ENCODE measurements at regions not wholly inside any gene's neighbourhood (a gene's known extent, or its start where the extent isn't known, plus 50 kb on each side); places are given as distances from the start of the nearest gene placed in this dataset.

GRCh38 chr5:163910226-163910625, 404.8 kb downstream of the MAT2B start:
- in situ Hi-C loops (cut with HindIII; ENCODE audit: extremely low pct_ligation_motif_present, low pct_unique_long_range_greater_than_20kb), result no loop called here
- Histone ChIP-seq H3K27me3 (ENCODE audit: control insufficient read depth in 1 of 2, insufficient read depth in 2 of 2, low read length in 2 of 2) (no peaks in the 10 kb centered on the region), H3K9me3 (ENCODE audit: low read length) (no peaks in the 10 kb centered on the region), H3K36me3 (replicated peaks in 1 of 2; ENCODE audit: control insufficient read depth in 1 of 2, insufficient read depth in 2 of 2, low read length in 2 of 2) (no peaks in the 10 kb centered on the region), H3K4me3 (replicated peaks in 1 of 3; ENCODE audit: insufficient read depth in 1 of 3, low read depth in 2 of 3, low read length in 3 of 3) (no peak overlapping the region), H3K79me2 (ENCODE audit: insufficient read depth, low read length) (no peaks in the 10 kb centered on the region), H4K20me1 (ENCODE audit: insufficient read depth, low read length) (no peaks in the 10 kb centered on the region), H3K27ac (ENCODE audit: extremely low read length, insufficient read depth, low read length) (no peak overlapping the region), H2AFZ (ENCODE audit: low read length) (no peak overlapping the region), H3K4me1 (ENCODE audit: insufficient read depth, low read length) (peaks cover 5% of the 10 kb centered on the region), H3K4me2 (ENCODE audit: low read depth, low read length) (no peak overlapping the region), H3K9ac (ENCODE audit: insufficient read depth, low read depth, low read length) (no peak overlapping the region)
- 9% methylated on average over 1 of the region's 1 CpG for WGBS (ENCODE audit: low lambda C conversion rate)
- POLR2A ChIA-PET, result no interaction called here
- FAIRE-seq, result no peak
- no peak for TF ChIP-seq LCORL (IDR thresholded peaks at IDR 0.05)
- no peak for TF ChIP-seq LCORL (CRISPR knock-in tag; IDR thresholded peaks at IDR 0.05)
- TF ChIP-seq IRX3 (CRISPR knock-in tag; IDR thresholded peaks at IDR 0.05; ENCODE audit: borderline replicate concordance, low read depth), result no peak
- no peak for TF ChIP-seq HBP1 (CRISPR knock-in tag; IDR thresholded peaks at IDR 0.05; ENCODE audit: low read depth)
- TF ChIP-seq ZNF121 (CRISPR knock-in tag; IDR thresholded peaks at IDR 0.05), result no peak
- no peak for TF ChIP-seq PAXIP1 (CRISPR knock-in tag; conservative IDR thresholded peaks at IDR 0.05)
- TF ChIP-seq ETS1 (CRISPR knock-in tag; IDR thresholded peaks at IDR 0.05), result no peak
- no peak for TF ChIP-seq ZNF724P (CRISPR knock-in tag; IDR thresholded peaks at IDR 0.05; ENCODE audit: borderline replicate concordance)
- TF ChIP-seq RARG (CRISPR knock-in tag; IDR thresholded peaks at IDR 0.05; ENCODE audit: low read depth), result no peak
- TF ChIP-seq UBTF (CRISPR knock-in tag; IDR thresholded peaks at IDR 0.05), result no peak
- TF ChIP-seq SATB2 (CRISPR knock-in tag; IDR thresholded peaks at IDR 0.05), result no peak
- no peak for TF ChIP-seq ZNF660 (CRISPR knock-in tag; IDR thresholded peaks at IDR 0.05; ENCODE audit: borderline replicate concordance, low read depth)
- no peak for TF ChIP-seq PHB2 (IDR thresholded peaks at IDR 0.05; ENCODE audit: partially characterized antibody)
- TF ChIP-seq ZMYM4 (CRISPR knock-in tag; IDR thresholded peaks at IDR 0.05), result no peak
- DNase-seq (ENCODE audit: low spot score), result no peak
- intact Hi-C loops (cut with micrococcal nuclease; ENCODE audit: unreplicated experiment), result no loop called here
- no peak for ATAC-seq
- CTCF ChIA-PET (ENCODE audit: low intra/inter-chr PET ratio, low total read pairs), result no interaction called here
- BruUV-seq (replicated peaks), result no TSS peak
